Spleen (tissue), 11 donors: ENCODE measurements at regions not wholly inside any gene's neighbourhood (a gene's known extent, or its start where the extent isn't known, plus 50 kb on each side); places are given as distances from the start of the nearest gene placed in this dataset.

Source experiments
- DNase-seq: peaks from one replicate; pipeline ENCODE4 v3.0.0-alpha.2; 2020
- H3K27ac ChIP-seq, 8 donors: fragments of 200-600 bp; sonication (generic) in 7 of 8; 1 replicate in 4 of 8; 2 replicates in 4 of 8; pipeline versions ENCODE4 v1.5.0 to v1.8.0; 2016 to 2021; ENCODE audit warnings: inconsistent platforms in 4 of 8, mild to moderate bottlenecking in 4 of 8, moderate library complexity in 1 of 8
- H3K27me3 ChIP-seq, 7 donors: fragments of 200-600 bp; sonication (generic) in 6 of 7; replicated peaks in 1 of 7; 1 replicate in 4 of 7; 2 replicates in 3 of 7; pipeline versions ENCODE4 v1.5.0 to v1.8.0; 2016 to 2021; ENCODE audit warnings: inconsistent platforms in 3 of 7, mild to moderate bottlenecking in 1 of 7
- H3K36me3 ChIP-seq, 6 donors: fragments of 200-600 bp; sonication (generic) in 5 of 6; 1 replicate in 4 of 6; 2 replicates in 2 of 6; pipeline versions ENCODE4 v1.5.0 to v1.8.0; 2016 to 2021; ENCODE audit warnings: inconsistent platforms in 2 of 6
- H3K4me1 ChIP-seq, 6 donors: fragments of 200-600 bp; sonication (generic) in 5 of 6; 1 replicate in 3 of 6; 2 replicates in 3 of 6; pipeline versions ENCODE4 v1.5.0 to v1.8.0; 2016 to 2021; ENCODE audit warnings: inconsistent platforms in 3 of 6
- H3K4me3 ChIP-seq, 8 donors: fragments of 200-600 bp; sonication (generic) in 7 of 8; 1 replicate in 4 of 8; 2 replicates in 4 of 8; pipeline versions ENCODE4 v1.5.0 to v1.8.0; 2016 to 2021; ENCODE audit warnings: inconsistent platforms in 4 of 8, mild to moderate bottlenecking in 4 of 8, moderate library complexity in 2 of 8
- H3K9me3 ChIP-seq, 8 donors: fragments of 200-600 bp; sonication (generic) in 7 of 8; 1 replicate in 4 of 8; 2 replicates in 4 of 8; pipeline versions ENCODE4 v1.5.0 to v1.8.0; 2016 to 2021; ENCODE audit warnings: inconsistent platforms in 4 of 8
- CTCF ChIP-seq, 11 experiments: fragments of 200-600 bp in 7 of 11; fragments of 450-650 bp in 4 of 11; sonication (generic) in 4 of 11; IDR thresholded peaks in 8 of 11; conservative IDR thresholded peaks in 3 of 11; 1 replicate in 7 of 11; 2 replicates in 4 of 11; pipeline versions ENCODE4 v1.4.0 to v1.8.0; 2016 to 2021; ENCODE audit warnings: antibody characterized with exemption in 11 of 11, inconsistent platforms in 4 of 11, mild to moderate bottlenecking in 1 of 11
- POLR2A ChIP-seq, 3 donors: fragments of 450-650 bp; IDR thresholded peaks; one replicate each; pipeline ENCODE4 v1.5.1; 2017; ENCODE audit warnings: antibody characterized with exemption in 3 of 3, mild to moderate bottlenecking in 1 of 3
- POLR2AphosphoS5 ChIP-seq, 3 donors: sonication (generic); formaldehyde crosslinking; IDR thresholded peaks; one replicate each; pipeline ENCODE4 v1.5.1; 2017; ENCODE audit warnings: antibody characterized with exemption in 3 of 3
- WGBS, 5 donors: extraction: QIAGEN DNeasy Blood & Tissue Kit in 3 of 5; methylation state at CpG; one replicate each; pipeline versions ENCODE4 v1.1.5 to v1.1.7; 2013 to 2018; 5-methylcytosine and 5-hydroxymethylcytosine counted together
- intact Hi-C: fragments of 100-400 bp; cut with DNase I; formaldehyde crosslinking; loops from one replicate; pipeline ENCODE4 v1.15.0; 2023; ENCODE audit warnings: low total_unique reads
- donor health status: healthy with polysubstance abuse.
- donor health status: DM: no; HTN: no; CAD: no; lungs with moderate emphysema.
- donor health status: DM: no; HTN: no; CAD: no.
- donor health status: Bipolar disorder and iron deficiency.
- donor health status: healthy.
- donor health status: DM: no; HTN: no; CAD: no.
- donor health status: DM: yes; HTN: yes; CAD: no.

- TF ChIP-seq POLR2AphosphoS5 (IDR thresholded peaks at IDR 0.05) (no peak), POLR2A (IDR thresholded peaks at IDR 0.05) (no peak), CTCF (IDR thresholded peaks at IDR 0.05 in 8 of 11, conservative IDR thresholded peaks at IDR 0.05 in 3 of 11) (no peak)
- no peak for DNase-seq
- H3K27ac ChIP-seq: no peak overlapping the region
- H3K9me3 ChIP-seq: no peaks in the 10 kb centered on the region
- H3K27me3 ChIP-seq: no peaks in the 10 kb centered on the region
- H3K4me1 ChIP-seq: no peaks in the 10 kb centered on the region
- H3K4me3 ChIP-seq: no peak overlapping the region
- intact Hi-C loops: no loop called here
- WGBS, 5 donors: 65 to 89% (median 73%) methylated on average over 2 of the region's 2 CpGs
- no peaks in the 10 kb centered on the region for H3K36me3 ChIP-seq
These were observed 345.1 kb upstream of the NR3C2 start for GRCh38 chr4:148787285-148787684.

- no peak for DNase-seq
- no peaks in the 10 kb centered on the region for H3K27me3 ChIP-seq
- no peak overlapping the region for H3K27ac ChIP-seq
- no peaks in the 10 kb centered on the region for H3K36me3 ChIP-seq
- H3K4me1 ChIP-seq: no peaks in the 10 kb centered on the region
- 79 to 85% (median 81%) methylated on average over 5 of the region's 5 CpGs for WGBS, 5 donors
- TF ChIP-seq POLR2AphosphoS5 (IDR thresholded peaks at IDR 0.05): no peak
- no peak for TF ChIP-seq CTCF (IDR thresholded peaks at IDR 0.05 in 8 of 11, conservative IDR thresholded peaks at IDR 0.05 in 3 of 11)
- TF ChIP-seq POLR2A (IDR thresholded peaks at IDR 0.05): no peak
- no peaks in the 10 kb centered on the region for H3K9me3 ChIP-seq
- intact Hi-C loops: no loop called here
- H3K4me3 ChIP-seq: no peak overlapping the region
These were observed 344.5 kb upstream of the NR3C2 start for GRCh38 chr4:148786699-148787098.

GRCh38 chr4:148782284-148782683 lies 340.1 kb upstream of the NR3C2 start:
- Histone ChIP-seq H3K27ac (no peak overlapping the region), H3K9me3 (peaks cover 0 to 12% (median 0%) of the 10 kb centered on the region in 8 donors), H3K27me3 (no peaks in the 10 kb centered on the region), H3K4me3 (no peak overlapping the region), H3K36me3 (no peaks in the 10 kb centered on the region), H3K4me1 (no peaks in the 10 kb centered on the region)
- WGBS, 5 donors: 77 to 93% (median 89%) methylated on average over 4 of the region's 4 CpGs
- DNase-seq: no peak
- intact Hi-C loops: no loop called here
- TF ChIP-seq POLR2A (IDR thresholded peaks at IDR 0.05) (no peak), CTCF (IDR thresholded peaks at IDR 0.05 in 8 of 11, conservative IDR thresholded peaks at IDR 0.05 in 3 of 11) (no peak), POLR2AphosphoS5 (IDR thresholded peaks at IDR 0.05) (no peak)

- intact Hi-C loops: no loop called here
- no peak overlapping the region for H3K4me3 ChIP-seq
- H3K27ac ChIP-seq: no peak overlapping the region
- no peaks in the 10 kb centered on the region for H3K36me3 ChIP-seq
- no peaks in the 10 kb centered on the region for H3K4me1 ChIP-seq
- TF ChIP-seq POLR2A (IDR thresholded peaks at IDR 0.05): no peak
- no peaks in the 10 kb centered on the region for H3K27me3 ChIP-seq
- 80 to 94% (median 91%) methylated on average over 3 of the region's 3 CpGs for WGBS, 5 donors
- H3K9me3 ChIP-seq: peaks cover 0 to 12% (median 0%) of the 10 kb centered on the region in 8 donors
- DNase-seq: no peak
These were observed 338.3 kb upstream of the NR3C2 start for GRCh38 chr4:148780426-148781005.

GRCh38 chr4:148779771-148780170 lies 337.6 kb upstream of the NR3C2 start:
- no peaks in the 10 kb centered on the region for H3K4me1 ChIP-seq
- H3K27me3 ChIP-seq: no peaks in the 10 kb centered on the region
- intact Hi-C loops: no loop called here
- no peak for DNase-seq
- TF ChIP-seq CTCF (IDR thresholded peaks at IDR 0.05 in 8 of 11, conservative IDR thresholded peaks at IDR 0.05 in 3 of 11) (no peak), POLR2AphosphoS5 (IDR thresholded peaks at IDR 0.05) (no peak), POLR2A (IDR thresholded peaks at IDR 0.05) (no peak)
- H3K27ac ChIP-seq: no peak overlapping the region
- H3K4me3 ChIP-seq: no peak overlapping the region
- peaks cover 0 to 12% (median 0%) of the 10 kb centered on the region in 8 donors for H3K9me3 ChIP-seq
- no peaks in the 10 kb centered on the region for H3K36me3 ChIP-seq
- 86 to 97% (median 90%) methylated on average over 4 of the region's 4 CpGs for WGBS, 5 donors
